ENCODE measurements at regions not wholly inside any gene's neighbourhood (a gene's known extent, or its start where the extent isn't known, plus 50 kb on each side); places are given as distances from the start of the nearest gene placed in this dataset.
"Not testable (repeated sequence)": the region's sequence is repeated elsewhere in the genome, so short reads cannot be mapped to it uniquely, and the experiment has no call there.

DNA sequence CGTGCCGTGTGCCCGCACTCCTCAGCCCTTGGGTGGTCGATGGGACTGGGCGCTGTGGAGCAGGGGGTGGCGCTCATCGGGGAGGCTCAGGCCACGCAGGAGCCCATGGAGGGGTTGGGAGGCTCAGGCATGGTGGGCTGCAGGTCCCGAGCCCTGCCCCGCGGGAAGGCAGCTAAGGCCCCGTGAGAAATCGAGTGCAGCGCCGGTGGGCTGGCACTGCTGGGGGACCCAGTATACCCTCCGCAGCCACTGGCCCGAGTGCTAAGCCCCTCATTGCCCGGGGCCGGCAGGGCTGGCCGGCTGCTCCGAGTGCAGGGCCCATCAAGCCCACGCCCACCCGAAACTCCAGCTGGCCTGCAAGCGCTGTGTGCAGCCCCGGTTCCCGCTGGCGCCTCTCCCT, 384.1 kb downstream of the GLUD2 start:
- not testable (repeated sequence) for DNase-seq (ENCODE audit: low read depth in 2 of 2)

DNA sequence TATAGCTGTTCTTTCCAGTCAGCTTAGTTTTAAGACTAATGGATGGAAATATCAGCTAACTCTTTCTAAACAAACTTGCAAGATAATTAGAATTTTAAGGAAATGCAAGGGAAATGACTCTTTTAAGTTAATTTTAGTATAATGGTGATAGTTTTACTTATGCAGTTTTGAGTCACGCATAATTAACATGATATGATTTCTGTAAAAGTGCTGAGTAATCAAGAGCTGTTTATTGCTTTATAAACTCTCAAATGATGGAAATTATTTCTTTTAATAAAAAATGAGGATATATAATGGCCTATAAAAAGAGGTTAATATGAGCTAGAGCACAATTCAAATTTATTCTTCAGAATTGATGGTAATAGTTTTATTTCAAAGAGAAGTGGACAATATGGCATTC, 385.9 kb downstream of the GLUD2 start:
- no peak for DNase-seq (ENCODE audit: low read depth in 2 of 2)

DNA sequence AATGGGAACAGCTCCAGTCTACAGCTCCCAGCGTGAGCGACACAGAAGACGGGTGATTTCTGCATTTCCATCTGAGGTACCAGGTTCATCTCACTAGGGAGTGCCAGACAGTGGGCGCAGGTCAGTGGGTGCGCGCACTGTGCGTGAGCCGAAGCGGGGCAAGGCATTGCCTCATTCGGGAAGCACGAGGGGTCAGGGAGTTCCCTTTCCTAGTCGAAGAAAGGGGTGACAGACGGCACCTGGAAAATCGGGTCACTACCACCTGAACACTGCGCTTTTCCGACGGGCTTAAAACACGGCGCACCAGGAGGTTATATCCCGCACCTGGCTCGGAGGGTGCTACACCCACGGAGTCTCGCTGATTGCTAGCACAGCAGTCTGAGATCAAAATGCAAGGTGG, 390.3 kb downstream of the GLUD2 start:
- not testable (repeated sequence) for DNase-seq (ENCODE audit: low read depth in 2 of 2)

DNA sequence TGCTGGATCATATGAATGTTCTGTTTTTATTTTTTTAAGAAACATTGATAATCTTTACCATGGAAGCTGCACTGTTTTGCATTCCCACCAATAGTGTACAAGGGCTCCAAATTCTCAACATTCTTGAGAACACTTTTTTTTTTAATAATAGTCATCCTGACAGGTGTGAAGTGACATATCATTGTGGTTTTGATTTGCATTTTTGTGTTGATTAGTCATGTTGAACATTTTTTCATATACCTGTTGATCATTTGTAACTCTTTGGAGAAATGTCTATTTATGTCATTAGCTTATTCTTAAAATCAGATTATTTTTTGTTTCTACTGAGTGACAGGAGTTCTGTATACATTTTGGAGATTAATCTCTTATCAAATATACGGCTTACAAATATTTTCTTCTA, 408.5 kb downstream of the GLUD2 start:
- no peak for DNase-seq (ENCODE audit: low read depth in 2 of 2)

DNA sequence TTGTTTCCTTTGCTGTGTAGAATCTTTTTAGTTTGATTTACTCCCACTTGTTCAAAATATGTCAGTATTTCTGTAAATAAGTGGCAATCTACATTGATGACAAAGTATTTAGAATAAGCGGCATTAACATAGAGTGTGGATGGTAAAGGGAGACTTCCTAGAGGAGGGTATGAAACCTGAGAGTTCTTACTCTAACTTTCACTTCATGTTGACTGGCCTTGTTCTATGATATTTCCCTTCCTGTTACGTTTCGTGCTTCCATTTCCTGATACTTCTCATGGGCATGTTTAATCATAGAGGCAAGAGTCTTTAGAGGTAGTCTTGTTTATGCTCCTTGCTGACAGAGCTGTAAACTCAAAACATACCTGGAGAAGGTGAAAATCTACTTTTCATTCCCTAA, 408.9 kb downstream of the GLUD2 start:
- no peak for DNase-seq (ENCODE audit: low read depth in 2 of 2)

DNA sequence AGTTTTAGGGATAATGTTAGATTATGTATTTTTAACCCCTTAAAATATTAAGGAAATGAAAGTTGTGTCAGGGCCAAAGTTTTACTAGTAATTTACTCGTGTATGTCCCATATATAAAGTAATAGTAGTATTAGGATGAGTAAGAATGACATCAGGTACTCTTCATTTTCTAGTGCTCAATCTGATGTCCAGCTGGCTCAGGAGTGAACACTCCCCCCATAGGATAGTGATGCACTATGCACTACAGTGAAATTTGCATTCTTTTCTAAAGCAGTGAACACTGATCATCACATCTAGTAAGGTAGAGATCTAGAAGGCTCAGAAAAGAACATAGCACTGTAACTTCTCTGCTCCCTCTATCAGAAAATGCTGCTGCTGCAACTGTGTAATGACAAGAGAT, 409.7 kb downstream of the GLUD2 start:
- DNase-seq (ENCODE audit: low read depth in 2 of 2): no peak

DNA sequence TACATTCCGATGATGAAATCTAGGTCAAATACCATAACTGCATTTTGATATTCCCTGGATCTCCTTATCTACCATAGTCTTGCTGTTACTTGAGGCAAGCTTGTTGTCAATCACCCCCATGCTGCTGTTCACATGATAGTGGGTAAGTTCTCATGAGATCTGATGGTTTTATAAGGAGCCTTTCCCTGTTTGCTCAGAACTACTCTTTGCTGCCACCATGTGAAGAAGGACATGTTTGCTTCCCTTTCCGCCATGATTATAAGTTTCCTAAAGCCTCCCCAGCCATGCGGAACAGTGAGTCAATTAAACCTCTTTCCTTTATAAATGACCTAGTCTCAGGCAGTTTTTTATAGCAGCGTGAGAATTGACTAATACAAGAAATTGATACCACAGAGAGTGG, 432.0 kb downstream of the GLUD2 start:
- no peak for DNase-seq (ENCODE audit: low read depth in 2 of 2)

DNA sequence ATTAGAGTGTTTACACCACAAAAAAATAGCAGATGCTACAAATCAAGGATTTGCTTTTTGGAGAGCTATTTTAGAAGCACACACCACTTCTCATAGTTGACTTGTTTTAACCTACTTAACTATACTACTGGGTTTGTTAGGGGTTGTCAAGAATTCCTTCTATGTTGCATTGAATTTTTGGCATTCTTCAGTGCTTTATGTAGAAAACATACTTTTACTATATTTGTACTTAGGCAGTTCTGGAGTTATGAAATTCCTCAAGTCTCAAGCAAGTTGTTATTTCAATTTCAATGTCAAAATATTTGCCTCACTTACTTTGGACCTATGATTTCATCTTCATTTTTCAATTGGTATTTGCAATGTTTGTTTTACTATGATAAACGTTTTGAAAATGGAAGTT, 449.6 kb downstream of the GLUD2 start:
- no peak for DNase-seq (ENCODE audit: low read depth in 2 of 2)

DNA sequence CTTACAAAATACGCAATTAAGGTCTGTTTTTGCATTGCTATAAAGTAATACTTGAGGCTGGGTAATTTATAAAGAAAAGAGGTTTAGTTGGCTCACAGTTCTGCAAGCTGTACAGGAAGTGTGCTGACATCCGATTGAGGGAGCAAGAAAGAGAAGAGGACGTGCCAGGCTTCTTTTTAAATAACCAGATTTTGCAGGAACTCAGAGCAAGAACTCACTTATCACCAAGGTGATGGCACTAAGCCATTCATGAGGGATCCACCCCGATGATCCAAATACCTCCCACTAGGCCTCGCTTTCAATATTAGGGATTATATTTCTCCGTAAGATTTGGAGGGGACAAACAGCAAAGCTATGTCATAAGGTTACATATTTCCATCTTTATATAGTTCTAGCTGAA, 456.7 kb downstream of the GLUD2 start:
- DNase-seq (ENCODE audit: low read depth in 2 of 2): no peak

DNA sequence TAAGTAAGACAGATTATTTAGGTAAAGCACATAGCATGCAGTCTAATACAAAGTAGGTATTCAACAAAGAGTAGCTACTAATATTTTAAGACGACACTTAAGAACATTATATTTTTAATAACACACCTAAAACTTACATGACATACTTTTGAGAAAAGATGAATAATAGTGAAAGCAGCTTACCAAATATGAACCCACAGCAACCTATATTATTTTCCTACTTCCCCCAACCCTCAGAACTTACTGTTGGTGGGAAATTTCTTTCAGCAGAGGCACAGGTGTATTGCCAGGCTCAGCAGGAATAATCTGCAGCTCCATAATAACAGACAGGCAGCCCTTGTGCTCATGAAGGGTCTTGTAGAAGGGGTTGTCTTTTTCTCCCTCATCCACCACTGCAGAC, 498.9 kb downstream of the GLUD2 start:
- DNase-seq (ENCODE audit: low read depth in 2 of 2): no peak

DNA sequence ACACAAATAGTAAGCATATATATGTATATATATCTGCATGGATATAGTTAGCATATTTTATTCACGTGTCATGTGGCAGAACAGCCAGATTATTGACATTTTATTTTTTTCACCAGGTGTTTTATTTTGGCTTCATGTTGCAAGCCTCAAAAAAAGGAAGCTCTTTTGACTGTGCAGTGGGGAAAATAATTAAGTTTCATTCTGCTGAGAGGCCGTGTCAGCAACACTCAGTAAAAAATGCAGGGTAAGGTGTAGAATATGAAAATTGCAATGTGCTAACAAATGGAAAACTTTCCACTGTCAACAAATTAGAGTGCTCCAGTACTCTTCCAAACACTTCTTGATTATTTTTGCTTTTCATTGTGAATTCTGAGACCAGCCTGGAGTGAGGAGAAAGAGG, 511.5 kb downstream of the GLUD2 start:
- no peak for DNase-seq (ENCODE audit: low read depth in 2 of 2)

DNA sequence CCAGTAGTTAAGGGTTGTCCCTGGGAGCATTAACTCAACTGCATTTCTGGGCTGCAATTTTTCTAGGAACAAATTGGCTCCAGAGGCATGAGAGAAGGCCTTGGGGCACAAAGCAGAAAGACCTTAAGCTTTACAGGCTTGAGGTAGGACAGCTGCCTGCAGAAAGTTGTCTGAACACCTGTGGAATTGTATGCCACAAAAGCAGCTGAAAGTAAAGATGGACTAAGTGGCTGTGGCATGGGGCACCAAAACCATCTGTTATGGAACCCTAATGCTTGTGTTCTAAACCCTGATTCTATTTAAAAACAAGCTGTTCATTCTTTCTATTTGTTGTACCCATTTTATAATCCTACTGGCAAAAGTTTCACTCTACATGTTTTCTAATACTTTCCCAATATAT, 515.2 kb downstream of the GLUD2 start:
- no peak for DNase-seq (ENCODE audit: low read depth in 2 of 2)

DNA sequence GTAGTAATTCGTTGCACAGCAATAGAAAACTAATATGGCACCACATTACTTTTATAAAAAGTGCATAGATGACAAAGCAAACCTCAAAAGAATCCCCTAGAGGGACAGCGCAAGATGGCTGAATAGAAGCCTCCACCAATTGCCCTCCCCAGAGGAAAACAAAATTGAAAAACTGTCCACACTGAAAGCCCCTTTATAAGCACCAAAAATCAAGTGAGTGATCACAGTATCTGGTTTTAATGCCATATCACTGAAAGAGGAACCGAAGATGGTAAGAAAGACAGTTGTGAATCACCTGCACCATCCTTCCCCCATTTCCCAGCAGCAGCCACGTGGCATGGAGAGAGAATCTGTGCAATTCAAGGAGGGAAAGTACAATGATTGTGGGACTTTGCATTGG, 522.2 kb downstream of the GLUD2 start:
- no peak for DNase-seq (ENCODE audit: low read depth in 2 of 2)

DNA sequence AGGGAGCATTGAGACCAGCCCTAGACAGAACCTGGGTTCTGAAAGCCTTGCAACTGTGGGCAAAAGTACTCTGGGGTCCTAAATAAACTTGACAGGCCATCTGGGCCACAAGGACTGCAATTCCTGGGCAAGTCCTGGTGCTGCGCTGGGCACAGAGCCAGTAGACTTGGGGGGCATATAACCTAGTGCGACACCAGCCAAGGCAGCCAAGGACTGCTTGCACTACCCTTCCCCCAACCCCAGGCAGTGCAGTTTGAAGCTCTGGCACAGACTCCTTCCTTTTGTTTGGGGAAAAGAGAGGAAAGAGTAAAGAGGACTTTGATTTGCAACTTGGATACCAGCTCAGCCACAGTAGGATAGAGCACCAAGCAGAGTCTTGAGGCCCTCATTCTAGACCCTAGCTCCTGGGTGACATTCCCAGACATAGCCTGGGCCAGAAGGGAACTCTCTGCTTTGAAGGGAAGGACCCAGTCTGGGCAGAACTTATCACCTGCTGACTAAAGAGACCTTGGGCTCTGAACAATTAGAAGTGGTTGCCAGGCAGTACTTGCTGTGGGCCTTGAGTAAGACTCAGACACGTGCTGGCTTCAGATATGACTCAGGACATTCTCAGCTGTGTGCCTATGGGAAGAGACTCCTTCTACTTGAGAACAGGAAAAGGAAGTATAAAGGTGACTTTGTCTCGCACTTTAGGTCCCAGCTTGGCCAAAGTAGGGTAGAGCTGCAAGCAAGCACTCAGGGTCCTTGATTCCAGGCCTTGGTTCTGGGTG, 522.8 kb downstream of the GLUD2 start:
- no peak for DNase-seq (ENCODE audit: low read depth in 2 of 2)

DNA sequence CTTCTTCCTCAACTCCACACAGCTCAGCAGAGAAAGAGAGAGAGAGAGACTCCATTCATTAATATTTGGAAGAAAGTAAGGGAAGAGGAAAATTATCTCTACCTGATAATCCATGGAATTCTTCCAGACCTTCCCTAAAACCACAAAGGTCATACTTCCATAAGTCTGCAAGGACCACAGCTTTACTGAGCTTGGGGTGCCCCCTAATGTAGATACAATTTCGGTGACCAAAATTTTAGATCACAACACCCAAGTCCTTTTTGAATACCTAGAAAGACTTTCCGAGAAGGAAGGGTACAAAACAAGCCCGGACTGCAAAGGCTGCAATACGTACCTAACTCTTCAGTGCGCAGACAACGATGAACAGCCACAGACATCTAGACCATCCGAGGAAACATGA, 523.9 kb downstream of the GLUD2 start:
- no peak for DNase-seq (ENCODE audit: low read depth in 2 of 2)

DNA sequence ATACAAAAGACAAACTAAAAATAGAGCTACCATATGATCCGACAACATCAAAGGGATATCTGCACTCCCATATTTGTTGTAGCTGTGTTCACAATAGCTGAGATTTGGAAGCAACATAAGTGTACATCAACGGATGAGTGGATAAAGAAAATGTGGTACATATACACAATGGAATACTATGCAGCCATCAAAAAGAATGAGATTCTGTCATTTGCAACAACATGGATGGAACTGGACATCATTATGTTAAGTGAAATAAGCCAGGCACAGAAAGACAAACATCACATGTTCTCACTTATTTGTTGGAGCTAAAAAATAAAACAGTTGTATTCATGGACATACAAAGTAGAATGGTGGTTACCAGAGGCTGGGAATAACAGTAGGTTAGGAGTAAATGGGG, 527.0 kb downstream of the GLUD2 start:
- not testable (repeated sequence) for DNase-seq (ENCODE audit: low read depth in 2 of 2)

DNA sequence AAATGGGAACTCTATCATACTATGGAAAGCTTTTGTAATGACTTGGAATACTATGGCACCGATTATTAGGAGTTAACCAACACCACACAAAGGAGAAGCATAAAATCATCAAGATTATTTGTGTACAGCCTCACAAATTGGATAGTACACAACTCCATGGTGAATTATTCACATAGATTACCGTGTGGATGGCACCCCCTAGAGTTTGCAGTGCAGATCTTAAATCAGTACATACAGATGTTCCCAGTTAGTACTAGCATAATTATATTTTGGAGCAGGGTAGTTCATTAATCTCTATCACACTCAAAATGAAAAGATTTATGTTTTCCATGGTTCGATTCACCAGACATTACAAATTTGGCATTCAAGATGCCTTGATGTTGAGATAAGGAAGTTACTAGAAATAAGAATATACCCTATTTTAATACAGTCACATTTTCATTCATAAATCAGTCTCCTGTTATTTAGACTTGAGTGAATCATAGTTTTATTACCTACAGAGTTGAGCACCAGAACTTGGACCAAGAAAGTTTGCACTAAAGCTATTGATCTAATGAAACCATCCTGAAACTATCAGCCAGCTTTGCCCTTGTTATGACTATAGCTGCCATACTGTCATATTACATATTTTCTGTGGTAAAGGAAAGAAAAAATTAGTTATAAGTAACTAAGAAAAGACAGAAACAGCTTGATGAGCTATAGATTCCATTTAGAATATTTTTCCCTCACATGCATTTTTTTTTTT, 531.8 kb downstream of the GLUD2 start:
- DNase-seq (ENCODE audit: low read depth in 2 of 2): no peak

DNA sequence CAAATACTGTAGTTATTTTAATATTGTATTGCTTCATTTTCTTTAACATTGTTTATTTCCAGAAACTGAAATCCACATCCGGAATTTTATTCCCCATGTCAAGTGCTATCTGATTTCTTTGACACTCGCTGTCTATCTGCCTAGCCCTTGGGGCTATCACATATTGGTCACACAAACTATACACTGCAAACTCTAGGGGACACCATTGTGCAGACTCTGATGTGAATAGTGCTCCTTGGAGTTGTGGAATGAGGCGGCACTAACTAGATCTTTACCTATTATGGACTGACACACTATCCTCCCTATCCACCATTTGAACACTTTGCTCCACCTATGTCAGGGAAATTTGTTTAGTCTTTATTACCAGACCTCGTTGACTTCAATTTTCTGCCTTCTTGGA, 534.5 kb downstream of the GLUD2 start:
- DNase-seq (ENCODE audit: low read depth in 2 of 2): no peak

DNA sequence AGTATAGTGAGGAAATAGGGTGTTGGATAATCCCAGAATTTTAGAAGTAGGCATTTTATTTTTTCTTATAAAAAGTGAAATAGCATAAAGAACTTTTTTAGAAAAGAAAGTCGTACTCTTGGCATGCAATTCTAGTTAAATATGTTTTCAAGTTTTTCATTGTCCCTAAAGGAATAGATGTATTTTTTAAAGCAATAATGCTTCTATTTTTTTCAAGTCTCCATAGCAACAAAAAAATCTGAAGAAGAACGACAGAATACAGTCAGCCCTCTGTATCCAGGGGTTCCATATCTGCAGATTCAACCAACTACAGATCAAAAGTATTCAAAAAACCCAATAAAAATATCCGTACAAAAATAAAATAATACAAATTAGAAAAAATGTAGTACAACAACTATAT, 538.2 kb downstream of the GLUD2 start:
- no peak for DNase-seq (ENCODE audit: low read depth in 2 of 2)

DNA sequence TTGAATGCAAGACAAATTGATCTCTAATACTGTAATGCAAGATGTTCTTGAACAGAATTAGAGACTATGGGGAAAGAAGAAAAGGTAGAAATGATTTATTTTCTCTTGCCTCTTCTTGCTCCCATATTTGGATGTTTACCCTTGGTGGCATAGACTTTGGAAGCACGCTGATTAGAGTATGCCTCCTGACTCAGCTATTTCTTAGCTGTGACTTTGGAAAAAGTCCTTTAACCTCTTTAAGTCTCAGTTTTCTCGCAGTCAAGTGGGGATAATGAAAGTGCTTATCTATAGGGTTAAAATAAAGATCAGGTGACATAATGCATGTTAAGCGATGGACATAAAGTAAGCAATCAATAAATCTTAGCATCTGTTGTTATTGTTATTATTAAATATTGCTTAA, 545.5 kb downstream of the GLUD2 start:
- no peak for DNase-seq (ENCODE audit: low read depth in 2 of 2)

DNA sequence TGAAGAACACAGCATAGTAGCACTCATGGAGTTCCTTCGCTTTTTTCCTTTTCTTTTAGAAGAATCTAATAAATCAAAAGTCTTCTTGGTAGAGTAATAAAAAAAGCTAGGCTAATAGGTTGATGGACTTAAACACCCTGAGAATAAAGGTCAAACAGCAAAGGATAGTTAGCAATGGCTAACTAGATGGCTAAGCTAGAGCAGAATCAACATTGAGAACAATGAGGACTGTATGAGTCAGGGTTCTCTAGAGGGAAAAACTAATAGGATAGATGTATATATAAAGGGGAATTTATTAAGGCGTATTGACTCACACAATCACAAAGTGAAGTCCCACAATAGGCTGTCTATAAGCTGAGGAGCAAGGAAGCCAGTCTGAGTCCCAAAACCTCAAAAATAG, 550.9 kb downstream of the GLUD2 start:
- DNase-seq (ENCODE audit: low read depth in 2 of 2): no peak

DNA sequence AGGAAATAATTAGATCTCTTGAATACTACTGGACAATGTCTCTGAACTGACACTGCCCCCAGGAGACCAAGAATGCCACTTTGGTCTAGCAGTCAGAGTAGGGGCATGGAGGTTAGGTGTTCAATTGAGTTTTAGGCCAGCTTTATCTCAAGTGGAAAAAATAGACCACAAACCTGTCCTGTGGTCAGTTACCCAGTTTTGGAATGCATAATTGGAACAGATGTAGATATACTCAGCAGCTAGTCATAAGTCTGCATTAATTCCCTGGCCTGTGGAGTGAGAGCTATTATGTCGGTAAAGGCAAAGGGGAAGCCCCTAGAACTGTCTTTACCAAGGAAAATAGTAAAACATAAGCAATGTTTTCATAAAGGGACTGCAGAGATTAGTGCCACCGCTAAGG, 587.7 kb downstream of the GLUD2 start:
- DNase-seq (ENCODE audit: low read depth in 2 of 2): no peak

DNA sequence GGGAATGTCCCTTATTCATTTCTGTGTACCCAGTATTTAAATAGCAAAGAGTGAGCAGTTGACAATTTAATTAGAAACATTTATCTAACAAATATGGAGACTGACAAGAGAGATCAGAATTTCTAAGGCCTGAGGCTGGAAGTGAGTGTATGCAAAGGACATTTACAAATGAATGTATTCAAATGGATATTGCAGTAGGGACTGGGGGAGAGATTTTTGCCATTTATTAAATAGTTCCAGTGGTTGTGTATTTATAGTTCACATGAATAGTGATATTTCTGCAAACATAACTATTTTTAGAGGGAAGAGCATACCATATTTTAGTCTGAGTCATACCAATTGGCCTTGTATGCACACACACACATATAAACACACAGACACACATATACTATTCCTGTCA, 592.4 kb downstream of the GLUD2 start:
- DNase-seq (ENCODE audit: low read depth in 2 of 2): no peak

DNA sequence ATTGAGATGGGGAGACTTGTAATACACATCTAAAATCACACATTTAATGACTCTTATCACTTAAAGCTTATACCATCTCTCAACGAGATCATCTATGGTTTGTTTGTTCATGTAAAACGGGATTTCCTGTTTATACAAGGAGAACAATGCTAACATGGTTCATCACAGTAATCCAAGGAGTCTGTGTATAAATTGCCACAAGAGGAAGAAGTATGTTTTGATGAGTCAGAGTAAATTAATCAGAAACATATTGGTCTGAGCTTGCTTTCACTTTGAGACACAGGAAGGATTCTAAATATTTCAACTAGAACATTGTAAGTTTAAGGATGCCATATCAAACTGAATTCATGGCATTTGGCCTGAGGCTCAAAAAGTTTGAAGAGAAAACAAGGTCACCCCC, 594.1 kb downstream of the GLUD2 start:
- no peak for DNase-seq (ENCODE audit: low read depth in 2 of 2)
